SK-N-MC (cell line): ENCODE measurements at regions not wholly inside any gene's neighbourhood (a gene's known extent, or its start where the extent isn't known, plus 50 kb on each side); places are given as distances from the start of the nearest gene placed in this dataset.
"Not testable (repeated sequence)": the region's sequence is repeated elsewhere in the genome, so short reads cannot be mapped to it uniquely, and the experiment has no call there.

Experiments
- DNase-seq: peaks from one replicate; pipeline ENCODE4 v3.0.0-alpha.2; 2011; ENCODE audit warnings: low read depth, low spot score
- H3K27ac ChIP-seq: fragments of 200-600 bp; sonication (generic); 2 replicates; pipeline ENCODE4 v1.5.1; 2016; ENCODE audit warnings: mixed run types
- H3K36me3 ChIP-seq: fragments of 200-600 bp; sonication (generic); 2 replicates; pipeline ENCODE4 v1.6.1; 2017; ENCODE audit warnings: antibody characterized with exemption, low read length, mixed read lengths; ENCODE audit not compliant: insufficient read depth
- H3K4me3 ChIP-seq: fragments of 200-600 bp; sonication (generic); 2 replicates; pipeline ENCODE4 v1.5.1; 2016
- H3K9ac ChIP-seq: fragments of 200-600 bp; sonication (generic); 2 replicates; pipeline ENCODE4 v1.8.0; 2017; ENCODE audit warnings: mixed run types, mixed read lengths; ENCODE audit not compliant: insufficient read length
- H3K9me3 ChIP-seq: fragments of 200-600 bp; sonication (generic); 2 replicates; pipeline ENCODE4 v1.6.1; 2017; ENCODE audit warnings: low read depth, mild to moderate bottlenecking, antibody characterized with exemption, low read length, moderate library complexity, mixed read lengths
- EZH2 ChIP-seq: fragments of 200-600 bp; sonication (generic); IDR thresholded peaks from one replicate; pipeline ENCODE4 v1.6.1; 2017; ENCODE audit warnings: antibody characterized with exemption
- FOXP2 ChIP-seq: optimal IDR thresholded peaks from 2 replicates; pipeline ENCODE3; 2011; ENCODE audit warnings: mild to moderate bottlenecking, moderate library complexity; ENCODE audit not compliant: insufficient read depth; ENCODE audit errors: extremely low read length, control extremely low read depth
- POLR2AphosphoS5 ChIP-seq: IDR thresholded peaks from 2 replicates; pipeline ENCODE4 v1.6.1; 2012; ENCODE audit warnings: mild to moderate bottlenecking, low read depth, low read length, borderline replicate concordance

GRCh38 chr9:10863476-10863875 is 250.7 kb upstream of the PTPRD start:
- Histone ChIP-seq H3K27ac (no peak overlapping the region), H3K36me3 (no peaks in the 10 kb centered on the region), H3K9ac (no peak overlapping the region), H3K4me3 (no peak overlapping the region), H3K9me3 (no peaks in the 10 kb centered on the region)
- no peak for TF ChIP-seq EZH2
- TF ChIP-seq POLR2AphosphoS5: no peak
- no peak for TF ChIP-seq FOXP2
- DNase-seq: no peak

DNA sequence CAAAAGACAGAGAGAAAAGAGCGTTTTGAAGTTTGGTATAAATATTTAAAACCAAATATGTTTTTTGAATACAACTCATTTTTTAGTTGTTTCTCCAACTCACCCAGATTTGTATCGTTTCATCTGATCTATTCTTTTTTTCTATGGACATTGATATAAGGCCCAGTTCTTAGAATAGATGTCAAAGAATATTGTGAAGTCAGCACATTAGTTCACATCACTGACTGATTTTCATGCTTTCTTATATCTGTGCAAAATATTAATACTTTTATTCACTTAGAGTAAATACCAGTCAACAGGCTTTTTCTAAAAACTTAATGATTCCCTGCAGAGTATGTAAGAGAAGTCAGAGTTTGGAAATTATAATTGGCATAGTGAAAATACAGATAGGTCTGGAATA is 254.4 kb upstream of the PTPRD start:
- no peak overlapping the region for H3K9ac ChIP-seq
- DNase-seq: no peak
- no peaks in the 10 kb centered on the region for H3K36me3 ChIP-seq
- TF ChIP-seq EZH2: no peak
- no peak for TF ChIP-seq FOXP2
- no peak for TF ChIP-seq POLR2AphosphoS5
- H3K4me3 ChIP-seq: no peak overlapping the region
- H3K27ac ChIP-seq: no peak overlapping the region
- H3K9me3 ChIP-seq: no peaks in the 10 kb centered on the region

DNA sequence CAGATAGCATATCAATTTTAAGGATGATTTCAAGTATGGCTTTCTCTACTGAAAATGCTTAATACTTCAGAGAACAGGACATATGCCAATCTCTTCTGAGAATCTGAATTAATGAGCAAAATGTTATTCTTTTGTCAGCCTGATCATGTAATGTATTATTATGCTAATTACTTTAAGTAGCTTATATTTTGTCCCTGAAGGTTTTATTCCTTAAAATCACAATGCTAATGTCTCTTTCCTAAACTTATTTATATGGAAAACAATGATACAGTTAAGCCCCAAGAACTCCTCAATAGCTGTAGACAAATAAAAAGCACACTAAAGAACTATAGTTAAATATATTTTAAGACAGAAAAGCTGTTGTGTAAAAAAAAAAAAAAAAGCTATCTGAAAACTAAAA is 256.9 kb upstream of the PTPRD start:
- Histone ChIP-seq H3K4me3 (no peak overlapping the region), H3K36me3 (no peaks in the 10 kb centered on the region), H3K9ac (no peak overlapping the region), H3K9me3 (no peaks in the 10 kb centered on the region), H3K27ac (no peak overlapping the region)
- TF ChIP-seq POLR2AphosphoS5 (no peak), EZH2 (no peak), FOXP2 (no peak)
- DNase-seq: no peak

- Histone ChIP-seq H3K4me3 (no peak overlapping the region), H3K9me3 (no peaks in the 10 kb centered on the region), H3K36me3 (no peaks in the 10 kb centered on the region), H3K9ac (no peak overlapping the region), H3K27ac (no peak overlapping the region)
- no peak for DNase-seq
- no peak for TF ChIP-seq POLR2AphosphoS5
- no peak for TF ChIP-seq EZH2
- no peak for TF ChIP-seq FOXP2
Observed at GRCh38 chr9:10873999-10874398, 261.2 kb upstream of the PTPRD start.

- TF ChIP-seq POLR2AphosphoS5: no peak
- TF ChIP-seq FOXP2: no peak
- no peak for TF ChIP-seq EZH2
Observed at GRCh38 chr9:10875752-10876151, 262.9 kb upstream of the PTPRD start.

GRCh38 chr9:10876333-10876732 is 263.5 kb upstream of the PTPRD start:
- H3K27ac ChIP-seq: no peak overlapping the region
- no peak for DNase-seq
- TF ChIP-seq EZH2 (no peak), FOXP2 (no peak), POLR2AphosphoS5 (no peak)
- H3K4me3 ChIP-seq: no peak overlapping the region
- no peaks in the 10 kb centered on the region for H3K9me3 ChIP-seq
- H3K9ac ChIP-seq: no peak overlapping the region
- no peaks in the 10 kb centered on the region for H3K36me3 ChIP-seq

More at GRCh38 chr9:10875752-10876151, 262.9 kb upstream of the PTPRD start:
- Histone ChIP-seq H3K9me3 (no peaks in the 10 kb centered on the region), H3K36me3 (no peaks in the 10 kb centered on the region), H3K27ac (no peak overlapping the region), H3K4me3 (no peak overlapping the region), H3K9ac (no peak overlapping the region)
- no peak for DNase-seq

DNA sequence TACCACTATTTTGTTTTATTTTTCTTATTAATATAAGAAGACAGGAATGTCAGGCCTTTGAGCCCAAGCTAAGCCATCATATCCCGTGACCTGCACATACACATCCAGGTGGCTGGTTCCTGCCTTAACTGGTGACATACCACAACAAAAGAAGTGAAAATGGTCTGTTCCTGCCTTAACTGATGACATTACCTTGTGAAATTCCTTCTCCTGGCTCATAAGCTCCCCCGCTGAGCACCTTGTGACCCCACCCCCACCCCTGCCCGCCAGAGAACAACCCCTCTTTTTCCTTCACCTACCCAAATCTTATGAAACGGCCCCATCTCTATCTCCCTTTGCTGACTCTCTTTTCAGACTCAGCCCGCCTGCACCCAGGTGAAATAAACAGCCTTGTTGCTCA is 277.5 kb upstream of the PTPRD start:
- not testable (repeated sequence) for H3K27ac ChIP-seq, H3K36me3 ChIP-seq, H3K4me3 ChIP-seq, H3K9ac ChIP-seq, DNase-seq, H3K9me3 ChIP-seq

DNA sequence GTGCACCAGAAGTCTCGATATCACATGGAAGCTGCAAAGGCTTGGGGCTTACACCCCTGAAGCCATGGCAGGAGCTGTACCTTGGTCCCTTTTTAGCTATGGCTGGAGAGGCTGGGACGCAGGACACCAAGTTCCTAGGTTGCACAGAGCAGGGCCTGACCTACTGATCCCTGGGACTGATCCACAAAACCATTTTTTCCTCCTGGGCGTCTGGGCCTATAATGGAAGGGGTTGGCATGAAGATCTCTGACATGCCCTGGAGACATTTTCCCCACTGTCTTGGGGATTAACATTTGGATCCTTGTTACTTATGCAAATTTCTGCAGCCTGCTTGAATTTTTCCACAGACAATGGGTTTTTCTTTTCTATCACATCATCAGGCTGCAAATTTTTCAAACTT is 286.7 kb upstream of the PTPRD start:
- no peak overlapping the region for H3K27ac ChIP-seq
- no peaks in the 10 kb centered on the region for H3K36me3 ChIP-seq
- TF ChIP-seq FOXP2: no peak
- no peak for TF ChIP-seq POLR2AphosphoS5
- TF ChIP-seq EZH2: no peak
- no peak overlapping the region for H3K4me3 ChIP-seq
- H3K9ac ChIP-seq: no peak overlapping the region
- DNase-seq: no peak
- no peaks in the 10 kb centered on the region for H3K9me3 ChIP-seq

DNA sequence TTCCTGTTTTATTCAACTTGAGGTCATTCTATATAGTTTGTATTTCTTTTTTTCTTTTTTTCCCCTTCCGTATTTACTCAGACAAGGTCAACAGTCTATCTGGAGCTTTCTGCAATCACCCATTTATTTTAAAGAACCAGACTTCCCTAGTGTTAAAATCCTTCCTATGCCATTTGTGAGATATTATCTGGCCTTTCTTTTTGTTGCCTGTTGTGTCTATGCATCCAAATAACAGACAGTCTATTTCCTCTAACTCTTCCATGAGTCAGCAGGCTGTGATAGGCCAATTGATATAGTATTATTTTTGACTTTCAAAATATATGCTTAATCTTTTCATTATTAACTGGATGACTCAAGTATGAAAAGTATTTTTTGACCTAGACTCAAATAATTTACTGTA is 291.2 kb upstream of the PTPRD start:
- TF ChIP-seq POLR2AphosphoS5: no peak
- no peak for TF ChIP-seq FOXP2
- no peak for TF ChIP-seq EZH2
- H3K4me3 ChIP-seq: no peak overlapping the region
- H3K27ac ChIP-seq: no peak overlapping the region
- H3K36me3 ChIP-seq: no peaks in the 10 kb centered on the region
- DNase-seq: no peak
- H3K9ac ChIP-seq: no peak overlapping the region
- no peaks in the 10 kb centered on the region for H3K9me3 ChIP-seq
